ENCODE measurements at regions not wholly inside any gene's neighbourhood (a gene's known extent, or its start where the extent isn't known, plus 50 kb on each side); places are given as distances from the start of the nearest gene placed in this dataset.
"Not testable (repeated sequence)": the region's sequence is repeated elsewhere in the genome, so short reads cannot be mapped to it uniquely, and the experiment has no call there.

DNA sequence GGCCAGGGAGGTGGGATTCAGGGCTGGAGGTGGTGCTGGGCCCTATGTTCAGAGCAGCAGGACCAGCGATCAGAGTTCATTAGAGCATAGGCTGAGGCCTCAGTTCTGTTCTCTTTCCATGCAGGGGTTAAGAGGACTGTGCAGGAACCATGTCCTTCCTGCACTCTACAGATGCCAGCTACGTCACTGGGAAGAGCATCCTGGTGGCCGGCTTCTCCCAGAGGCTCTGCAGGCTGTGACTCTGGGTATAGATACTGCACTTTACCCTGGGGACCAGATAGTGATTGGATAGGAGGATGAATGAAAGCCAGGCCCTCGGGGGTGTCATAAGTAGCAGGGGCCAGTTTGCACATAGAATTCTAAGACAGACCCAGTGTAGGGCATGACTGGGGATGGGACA is 92.6 kb downstream of the DHRS2 start:
- Histone ChIP-seq H3K4me3 (ENCODE audit: low read length) (no peak overlapping the region), H3K9me3 (ENCODE audit: low read length) (no peaks in the 10 kb centered on the region), H2AFZ (ENCODE audit: low read length) (no peak overlapping the region), H4K20me1 (ENCODE audit: low read length) (no peaks in the 10 kb centered on the region), H3K4me1 (ENCODE audit: insufficient read depth, low read length) (no peaks in the 10 kb centered on the region; the same call in 1 of the 2 replicates), H3K4me2 (ENCODE audit: low read length) (no peak overlapping the region), H3K27ac (ENCODE audit: low read length) (no peak overlapping the region), H3K27me3 (ENCODE audit: low read length) (peaks cover 13% of the 10 kb centered on the region), H3K36me3 (ENCODE audit: low read depth, low read length) (no peaks in the 10 kb centered on the region), H3K79me2 (ENCODE audit: low read length) (no peaks in the 10 kb centered on the region), H3K9ac (ENCODE audit: low read length) (no peak overlapping the region), H3F3A (ENCODE audit: low read length, unreplicated experiment) (no peaks in the 10 kb centered on the region), H3K9me2 (replicated peaks; ENCODE audit: low read length) (no peaks in the 10 kb centered on the region)
- CTCF ChIA-PET: no interaction called here
- BruUV-seq (replicated peaks): no TSS peak
- intact Hi-C loops (cut with micrococcal nuclease): no loop called here
- ATAC-seq: no peak
- TF ChIP-seq EZH2 (IDR thresholded peaks at IDR 0.05; ENCODE audit: low read length, unreplicated experiment) (no peak), EZH2phosphoT487 (IDR thresholded peaks at IDR 0.05; ENCODE audit: borderline replicate concordance, low read length) (no peak)
- TF ChIP-seq, protein P1, sequence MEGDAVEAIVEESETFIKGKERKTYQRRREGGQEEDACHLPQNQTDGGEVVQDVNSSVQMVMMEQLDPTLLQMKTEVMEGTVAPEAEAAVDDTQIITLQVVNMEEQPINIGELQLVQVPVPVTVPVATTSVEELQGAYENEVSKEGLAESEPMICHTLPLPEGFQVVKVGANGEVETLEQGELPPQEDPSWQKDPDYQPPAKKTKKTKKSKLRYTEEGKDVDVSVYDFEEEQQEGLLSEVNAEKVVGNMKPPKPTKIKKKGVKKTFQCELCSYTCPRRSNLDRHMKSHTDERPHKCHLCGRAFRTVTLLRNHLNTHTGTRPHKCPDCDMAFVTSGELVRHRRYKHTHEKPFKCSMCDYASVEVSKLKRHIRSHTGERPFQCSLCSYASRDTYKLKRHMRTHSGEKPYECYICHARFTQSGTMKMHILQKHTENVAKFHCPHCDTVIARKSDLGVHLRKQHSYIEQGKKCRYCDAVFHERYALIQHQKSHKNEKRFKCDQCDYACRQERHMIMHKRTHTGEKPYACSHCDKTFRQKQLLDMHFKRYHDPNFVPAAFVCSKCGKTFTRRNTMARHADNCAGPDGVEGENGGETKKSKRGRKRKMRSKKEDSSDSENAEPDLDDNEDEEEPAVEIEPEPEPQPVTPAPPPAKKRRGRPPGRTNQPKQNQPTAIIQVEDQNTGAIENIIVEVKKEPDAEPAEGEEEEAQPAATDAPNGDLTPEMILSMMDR (conservative IDR thresholded peaks at IDR 0.05; ENCODE audit: low read depth, low read length): no peak
- POLR2A ChIA-PET (ENCODE audit: unreplicated experiment): no interaction called here
- DNase-seq: no peak

DNA sequence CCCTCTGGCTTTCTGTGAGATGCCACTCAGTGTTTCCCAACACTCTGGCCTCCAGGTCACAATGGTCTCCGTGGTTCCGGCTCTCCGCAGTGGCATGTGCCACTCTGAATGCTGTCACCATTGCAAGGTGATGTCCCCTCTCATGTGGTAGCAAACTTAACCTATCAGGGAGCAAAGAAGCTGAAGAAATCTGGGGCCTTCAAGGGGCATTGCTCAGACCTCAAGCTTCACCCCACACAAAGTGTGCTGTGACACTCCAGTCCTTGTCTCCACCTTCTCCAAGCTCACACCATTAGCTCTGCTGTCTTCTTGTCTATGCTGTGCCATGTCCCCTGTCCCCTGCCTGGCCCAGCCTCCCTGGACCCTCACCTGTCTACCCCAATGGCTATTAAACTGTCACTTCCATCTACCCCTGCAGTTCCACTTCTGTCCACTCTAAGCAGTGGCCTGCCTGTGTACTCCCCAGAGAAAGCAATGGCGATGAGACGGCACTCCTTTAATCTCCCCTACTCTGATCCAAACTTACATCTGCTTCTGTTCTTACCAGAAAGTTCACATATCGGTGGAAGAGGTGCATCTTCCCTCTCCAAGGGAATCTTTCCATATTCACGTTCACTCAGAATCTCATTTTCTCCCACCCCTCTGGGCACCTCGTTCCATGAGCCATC is 93.7 kb downstream of the DHRS2 start:
- ATAC-seq (no peak), DNase-seq (no peak)
- H3K9ac ChIP-seq (ENCODE audit: low read length): no peak overlapping the region
- no peak overlapping the region for H2AFZ ChIP-seq (ENCODE audit: low read length)
- no peak overlapping the region for H3K4me2 ChIP-seq (ENCODE audit: low read length)
- POLR2A ChIA-PET (ENCODE audit: unreplicated experiment): no interaction called here
- peaks cover 17% of the 10 kb centered on the region for H3K27me3 ChIP-seq (ENCODE audit: low read length)
- no peaks in the 10 kb centered on the region for H3K9me3 ChIP-seq (ENCODE audit: low read length)
- no peaks in the 10 kb centered on the region for H3F3A ChIP-seq (ENCODE audit: low read length, unreplicated experiment)
- H4K20me1 ChIP-seq (ENCODE audit: low read length): no peaks in the 10 kb centered on the region
- CTCF ChIA-PET: no interaction called here
- intact Hi-C loops (cut with micrococcal nuclease): no loop called here
- TF ChIP-seq EZH2 (IDR thresholded peaks at IDR 0.05; ENCODE audit: low read length, unreplicated experiment) (no peak), EZH2phosphoT487 (IDR thresholded peaks at IDR 0.05; ENCODE audit: borderline replicate concordance, low read length) (no peak)
- TF ChIP-seq, protein P1 (conservative IDR thresholded peaks at IDR 0.05; ENCODE audit: low read depth, low read length): peak; percentile 29; the same call in 1 of the 2 replicates
- no peaks in the 10 kb centered on the region for H3K9me2 ChIP-seq (replicated peaks; ENCODE audit: low read length)
- no peak overlapping the region for H3K27ac ChIP-seq (ENCODE audit: low read length)
- H3K36me3 ChIP-seq (ENCODE audit: low read depth, low read length): no peaks in the 10 kb centered on the region
- no TSS peak for BruUV-seq (replicated peaks)
- no peak overlapping the region for H3K4me3 ChIP-seq (ENCODE audit: low read length)
- H3K4me1 ChIP-seq (ENCODE audit: insufficient read depth, low read length): no peaks in the 10 kb centered on the region; the same call in 1 of the 2 replicates
- no peaks in the 10 kb centered on the region for H3K79me2 ChIP-seq (ENCODE audit: low read length)

DNA sequence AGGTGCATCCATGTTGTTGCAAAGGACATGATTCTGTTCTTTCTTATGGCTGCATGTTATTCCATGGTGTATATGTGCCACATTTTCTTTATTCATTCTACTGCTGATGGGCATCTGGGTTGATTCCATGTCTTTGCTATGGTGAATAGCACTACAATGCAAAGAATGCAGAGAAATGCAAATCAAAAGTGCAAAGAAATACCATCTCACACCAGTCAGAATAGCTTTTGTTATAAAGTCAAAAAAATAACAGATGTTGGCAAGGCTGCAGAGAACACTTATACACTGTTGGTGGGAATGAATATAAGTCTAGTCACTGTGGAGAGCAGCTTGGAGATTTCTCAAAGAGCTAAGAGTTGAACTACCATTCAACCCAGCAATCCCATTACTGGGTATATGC is 99.2 kb downstream of the DHRS2 start:
- BruUV-seq (replicated peaks): no TSS peak
- ChIA-PET POLR2A (ENCODE audit: unreplicated experiment) (no interaction called here), CTCF (no interaction called here)
- no peak for ATAC-seq
- Histone ChIP-seq H3K4me3 (ENCODE audit: low read length) (no peak overlapping the region), H3K9me2 (replicated peaks; ENCODE audit: low read length) (no peaks in the 10 kb centered on the region), H3K4me1 (ENCODE audit: insufficient read depth, low read length) (no peaks in the 10 kb centered on the region), H3K9me3 (ENCODE audit: low read length) (no peaks in the 10 kb centered on the region), H3K27ac (ENCODE audit: low read length) (no peak overlapping the region), H3K79me2 (ENCODE audit: low read length) (no peaks in the 10 kb centered on the region), H3K9ac (ENCODE audit: low read length) (no peak overlapping the region), H4K20me1 (ENCODE audit: low read length) (no peaks in the 10 kb centered on the region), H2AFZ (ENCODE audit: low read length) (no peak overlapping the region), H3K36me3 (ENCODE audit: low read depth, low read length) (no peaks in the 10 kb centered on the region), H3F3A (ENCODE audit: low read length, unreplicated experiment) (no peaks in the 10 kb centered on the region), H3K27me3 (ENCODE audit: low read length) (peaks cover 17% of the 10 kb centered on the region), H3K4me2 (ENCODE audit: low read length) (no peak overlapping the region)
- intact Hi-C loops (cut with micrococcal nuclease): no loop called here
- no peak for DNase-seq
- TF ChIP-seq EZH2phosphoT487 (IDR thresholded peaks at IDR 0.05; ENCODE audit: borderline replicate concordance, low read length): no peak
- no peak for TF ChIP-seq EZH2 (IDR thresholded peaks at IDR 0.05; ENCODE audit: low read length, unreplicated experiment)
- TF ChIP-seq, protein P1 (conservative IDR thresholded peaks at IDR 0.05; ENCODE audit: low read depth, low read length): no peak

DNA sequence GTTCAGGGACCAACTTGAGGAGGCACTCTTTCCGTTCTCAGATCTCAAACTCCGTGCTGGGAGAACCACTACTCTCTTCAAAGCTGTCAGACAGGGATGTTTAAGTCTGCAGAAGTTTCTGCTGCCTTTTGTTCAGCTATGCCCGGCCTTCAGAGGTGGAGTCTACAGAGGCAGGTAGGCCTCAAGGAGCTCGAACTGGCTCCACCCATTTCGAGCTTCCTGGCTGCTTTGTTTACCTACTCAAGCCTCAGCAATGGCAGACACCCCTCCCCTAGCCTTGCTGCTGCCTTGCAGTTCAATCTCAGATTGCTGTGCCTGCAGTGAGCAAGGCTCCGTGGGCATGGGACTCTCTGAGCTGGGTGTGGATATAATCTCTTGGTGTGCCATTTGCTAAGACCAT is 108.2 kb downstream of the DHRS2 start:
- H4K20me1 ChIP-seq (ENCODE audit: low read length); H3K27ac ChIP-seq (ENCODE audit: low read length); ATAC-seq; H3F3A ChIP-seq (ENCODE audit: low read length, unreplicated experiment); H3K36me3 ChIP-seq (ENCODE audit: low read depth, low read length); H3K4me1 ChIP-seq (ENCODE audit: insufficient read depth, low read length); H3K9me2 ChIP-seq (replicated peaks; ENCODE audit: low read length); H3K79me2 ChIP-seq (ENCODE audit: low read length); H3K9me3 ChIP-seq (ENCODE audit: low read length); DNase-seq; intact Hi-C loops (cut with micrococcal nuclease); H3K9ac ChIP-seq (ENCODE audit: low read length); H2AFZ ChIP-seq (ENCODE audit: low read length); H3K4me2 ChIP-seq (ENCODE audit: low read length); CTCF ChIA-PET; H3K4me3 ChIP-seq (ENCODE audit: low read length); BruUV-seq (replicated peaks); POLR2A ChIA-PET (ENCODE audit: unreplicated experiment): not testable (repeated sequence)
- peaks cover 24% of the 10 kb centered on the region for H3K27me3 ChIP-seq (ENCODE audit: low read length)

Data from PC-3 (cell line).